HepG2 (cell line): ENCODE measurements at regions not wholly inside any gene's neighbourhood (a gene's known extent, or its start where the extent isn't known, plus 50 kb on each side); places are given as distances from the start of the nearest gene placed in this dataset.
"Not testable (repeated sequence)": the region's sequence is repeated elsewhere in the genome, so short reads cannot be mapped to it uniquely, and the experiment has no call there.

Experiments used
- BORCS8-MEF2B ChIP-seq: sonication (generic); formaldehyde crosslinking; IDR thresholded peaks from 2 replicates; pipeline ENCODE4 v1.8.0; 2022; ENCODE audit warnings: mild to moderate bottlenecking, missing genetic modification reagents
- CREB1 ChIP-seq, 2 experiments: fragments of 450-650 bp in 1 of 2; IDR thresholded peaks; 2 replicates each; pipeline ENCODE4 v1.6.1; 2016 to 2017; ENCODE audit warnings: control low read depth in 1 of 2, mild to moderate bottlenecking in 1 of 2, missing compliant biosample characterization in 1 of 2, missing genetic modification characterization in 1 of 2
- CTCF ChIP-seq: sonication (generic); formaldehyde crosslinking; IDR thresholded peaks from 2 replicates; pipeline ENCODE4 v1.5.0; 2020; ENCODE audit warnings: mild to moderate bottlenecking, missing genetic modification reagents, moderate library complexity
- HIC2 ChIP-seq: sonication (generic); formaldehyde crosslinking; IDR thresholded peaks from 2 replicates; pipeline ENCODE4 v1.9.0; 2022; ENCODE audit warnings: low read depth, missing genetic modification reagents
- HOXD1 ChIP-seq: sonication (generic); formaldehyde crosslinking; IDR thresholded peaks from 2 replicates; pipeline ENCODE4 v1.5.0; 2020; ENCODE audit warnings: missing genetic modification reagents
- POLR2A ChIP-seq, 2 experiments: IDR thresholded peaks; 2 replicates each; pipeline ENCODE4 v1.6.1; 2011; ENCODE audit warnings: low read depth in 2 of 2, low read length in 2 of 2, mild to moderate bottlenecking in 1 of 2, moderate library complexity in 1 of 2; ENCODE audit not compliant: insufficient read depth in 1 of 2
- REXO4 ChIP-seq: sonication (generic); formaldehyde crosslinking; IDR thresholded peaks from 2 replicates; pipeline ENCODE4 v1.8.0; 2022; ENCODE audit warnings: missing genetic modification reagents, mild to moderate bottlenecking, borderline replicate concordance
- SMC3 ChIP-seq: IDR thresholded peaks from 2 replicates; pipeline ENCODE4 v1.6.1; 2011; ENCODE audit warnings: low read length, improper control_type of control experiment
- SP1 ChIP-seq, 2 experiments: fragments of 450-650 bp in 1 of 2; sonication (generic) in 1 of 2; formaldehyde crosslinking in 1 of 2; IDR thresholded peaks; 2 replicates each; pipeline versions ENCODE4 v1.4.0 to v1.6.1; 2016 to 2020; ENCODE audit warnings: missing genetic modification reagents in 1 of 2
- ZNF530 ChIP-seq: sonication (generic); formaldehyde crosslinking; IDR thresholded peaks from 2 replicates; pipeline ENCODE4 v1.5.0; 2020; ENCODE audit warnings: low read depth, mild to moderate bottlenecking, missing genetic modification reagents
- ZNF672 ChIP-seq: sonication (generic); formaldehyde crosslinking; IDR thresholded peaks from 2 replicates; pipeline ENCODE4 v1.8.1; 2022; ENCODE audit warnings: missing genetic modification reagents
- ZNF776 ChIP-seq: sonication (generic); formaldehyde crosslinking; IDR thresholded peaks from 2 replicates; pipeline ENCODE4 v1.4.0; 2020; ENCODE audit warnings: mild to moderate bottlenecking, missing genetic modification reagents

- TF ChIP-seq SMC3; CTCF (CRISPR knock-in tag); BORCS8-MEF2B (CRISPR knock-in tag); ZNF776 (CRISPR knock-in tag); SP1 (IDR thresholded peaks at IDR 0.05); SP1 (CRISPR knock-in tag; IDR thresholded peaks at IDR 0.05); REXO4 (CRISPR knock-in tag); HOXD1 (CRISPR knock-in tag); CREB1 (IDR thresholded peaks at IDR 0.05); CREB1 (CRISPR knock-in tag; IDR thresholded peaks at IDR 0.05); HIC2 (CRISPR knock-in tag); POLR2A (IDR thresholded peaks at IDR 0.05; ENCODE audit: insufficient read depth in 1 of 2, low read depth in 2 of 2, low read length in 2 of 2); ZNF530 (CRISPR knock-in tag); ZNF672 (CRISPR knock-in tag): not testable (repeated sequence)
Observed at GRCh38 chr4:9001153-9001552, 129.5 kb upstream of the HMX1 start.
